ENCODE measurements at regions not wholly inside any gene's neighbourhood (a gene's known extent, or its start where the extent isn't known, plus 50 kb on each side); places are given as distances from the start of the nearest gene placed in this dataset.

- ChIA-PET POLR2A (interaction anchor here (0.9 kb wide), 1 partner anchor 115 kb away, joined by 3 read pairs; no protein-coding TSS in a partner anchor), CTCF (interaction anchor here (0.7 kb wide), 1 partner anchor 13 kb away, joined by 3 read pairs; no protein-coding TSS in a partner anchor)
- TF ChIP-seq EMX1 (CRISPR knock-in tag; IDR thresholded peaks at IDR 0.05) = no peak
- H3K27me3 Mint-ChIP-seq (ENCODE audit: low read depth) = no peaks in the 10 kb centered on the region
- H3K9me3 Mint-ChIP-seq = peaks cover 20% of the 10 kb centered on the region
- DNase-seq (ENCODE audit: low spot score) = no peak
- ATAC-seq = no peak; the same call in 1 of the 2 replicates
- peaks cover 7% of the 10 kb centered on the region for H3K36me3 Mint-ChIP-seq
- H3K4me1 Mint-ChIP-seq = peaks cover 13% of the 10 kb centered on the region
- H3K4me3 Mint-ChIP-seq = no peak overlapping the region
- no peak overlapping the region for H3K27ac Mint-ChIP-seq
Measured at GRCh38 chr5:3394891-3395599, 200.6 kb upstream of the IRX1 start.

GRCh38 chr5:3393920-3394597, 201.6 kb upstream of the IRX1 start:
- Mint-ChIP-seq H3K36me3 (peaks cover 1% of the 10 kb centered on the region; the same call in 1 of the 2 replicates), H3K27ac (no peak overlapping the region), H3K27me3 (ENCODE audit: low read depth) (no peaks in the 10 kb centered on the region), H3K9me3 (peaks cover 10% of the 10 kb centered on the region), H3K4me1 (peaks cover 18% of the 10 kb centered on the region), H3K4me3 (no peak overlapping the region)
- CTCF ChIA-PET = no interaction called here
- no peak for DNase-seq (ENCODE audit: low spot score)
- no peak for TF ChIP-seq EMX1 (CRISPR knock-in tag; IDR thresholded peaks at IDR 0.05)
- no peak for TF ChIP-seq PREB (CRISPR knock-in tag; IDR thresholded peaks at IDR 0.05; ENCODE audit: borderline replicate concordance)
- no peak for TF ChIP-seq ESRRA (CRISPR knock-in tag; IDR thresholded peaks at IDR 0.05; ENCODE audit: borderline replicate concordance)
- TF ChIP-seq, protein P1, sequence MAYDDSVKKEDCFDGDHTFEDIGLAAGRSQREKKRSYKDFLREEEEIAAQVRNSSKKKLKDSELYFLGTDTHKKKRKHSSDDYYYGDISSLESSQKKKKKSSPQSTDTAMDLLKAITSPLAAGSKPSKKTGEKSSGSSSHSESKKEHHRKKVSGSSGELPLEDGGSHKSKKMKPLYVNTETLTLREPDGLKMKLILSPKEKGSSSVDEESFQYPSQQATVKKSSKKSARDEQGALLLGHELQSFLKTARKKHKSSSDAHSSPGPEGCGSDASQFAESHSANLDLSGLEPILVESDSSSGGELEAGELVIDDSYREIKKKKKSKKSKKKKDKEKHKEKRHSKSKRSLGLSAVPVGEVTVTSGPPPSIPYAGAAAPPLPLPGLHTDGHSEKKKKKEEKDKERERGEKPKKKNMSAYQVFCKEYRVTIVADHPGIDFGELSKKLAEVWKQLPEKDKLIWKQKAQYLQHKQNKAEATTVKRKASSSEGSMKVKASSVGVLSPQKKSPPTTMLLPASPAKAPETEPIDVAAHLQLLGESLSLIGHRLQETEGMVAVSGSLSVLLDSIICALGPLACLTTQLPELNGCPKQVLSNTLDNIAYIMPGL (CRISPR knock-in tag; IDR thresholded peaks at IDR 0.05) = no peak
- no peak for TF ChIP-seq USF1 (CRISPR knock-in tag; IDR thresholded peaks at IDR 0.05)
- no peak for TF ChIP-seq CTCF (IDR thresholded peaks at IDR 0.05)
- TF ChIP-seq GABPB1 (CRISPR knock-in tag; IDR thresholded peaks at IDR 0.05) = no peak
- TF ChIP-seq ZNF423 (CRISPR knock-in tag; IDR thresholded peaks at IDR 0.05) = no peak
- TF ChIP-seq ERG (CRISPR knock-in tag; IDR thresholded peaks at IDR 0.05) = no peak
- no peak for TF ChIP-seq OVOL2 (CRISPR knock-in tag; IDR thresholded peaks at IDR 0.05; ENCODE audit: borderline replicate concordance)
- TF ChIP-seq FOXJ3 (CRISPR knock-in tag; IDR thresholded peaks at IDR 0.05; ENCODE audit: borderline replicate concordance) = no peak
- no peak for TF ChIP-seq NFE2L1 (CRISPR knock-in tag; IDR thresholded peaks at IDR 0.05)
- ATAC-seq = no peak
- POLR2A ChIA-PET = interaction anchor here (0.9 kb wide), 1 partner anchor 116 kb away, joined by 3 read pairs; no protein-coding TSS in a partner anchor

All from WTC11 (cell line).